Left forelimb (tissue), 1 donor: ENCODE measurements at regions not wholly inside any gene's neighbourhood (a gene's known extent, or its start where the extent isn't known, plus 50 kb on each side); places are given as distances from the start of the nearest gene placed in this dataset.

Experiments used
- DNase-seq: peaks from one replicate; pipeline ENCODE4 v3.0.0-alpha.2; 2018; ENCODE audit warnings: low spot score

DNA sequence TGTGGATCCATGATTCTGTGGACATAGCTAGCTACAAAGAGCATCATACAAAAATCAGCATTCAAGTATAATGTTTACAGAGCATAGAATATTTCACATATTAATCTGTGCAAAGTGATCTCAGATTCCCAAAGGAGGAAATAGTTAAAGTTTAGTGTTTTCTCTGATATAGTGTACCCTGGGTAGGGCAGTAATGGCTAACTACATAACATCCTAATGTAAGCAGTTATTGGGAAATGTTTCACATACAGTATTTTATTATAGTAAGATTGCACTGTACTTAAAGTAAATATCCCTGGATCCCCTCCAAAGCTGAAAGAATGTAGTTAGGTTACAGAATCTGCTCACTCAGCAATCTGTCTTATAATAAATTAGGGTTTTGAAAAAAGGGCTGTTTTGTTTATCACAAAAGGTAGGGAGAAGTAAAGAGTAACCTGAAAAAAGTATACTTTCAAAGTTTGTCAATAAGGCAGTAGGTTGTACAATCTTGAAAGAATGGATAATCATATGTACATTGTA is 52.5 kb upstream of the SMARCA2 start:
- DNase-seq: no peak

DNA sequence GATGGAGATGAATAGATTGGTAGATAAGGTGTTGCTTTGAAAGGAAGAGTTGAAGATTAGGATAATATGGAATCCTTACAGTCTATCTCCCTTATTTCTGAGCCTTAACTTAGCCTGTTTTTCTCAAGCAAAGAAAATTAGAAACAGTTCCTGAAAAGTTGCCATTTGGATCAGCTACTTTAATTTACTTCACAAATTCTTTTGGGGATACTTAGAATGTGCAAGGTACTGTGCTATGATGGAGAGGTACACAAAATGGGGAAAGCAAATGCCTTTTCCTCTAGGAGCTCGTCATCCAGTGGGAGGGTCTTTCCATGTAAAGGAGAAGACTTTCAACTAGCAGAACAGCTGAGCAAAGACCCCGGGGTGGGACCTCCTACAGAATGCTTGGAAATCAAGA is 51.1 kb upstream of the SMARCA2 start:
- DNase-seq: no peak
